ENCODE measurements at regions not wholly inside any gene's neighbourhood (a gene's known extent, or its start where the extent isn't known, plus 50 kb on each side); places are given as distances from the start of the nearest gene placed in this dataset.
A peak's percentile ranks its signal among the peaks of the same experiment; 100 is the strongest.

DNA sequence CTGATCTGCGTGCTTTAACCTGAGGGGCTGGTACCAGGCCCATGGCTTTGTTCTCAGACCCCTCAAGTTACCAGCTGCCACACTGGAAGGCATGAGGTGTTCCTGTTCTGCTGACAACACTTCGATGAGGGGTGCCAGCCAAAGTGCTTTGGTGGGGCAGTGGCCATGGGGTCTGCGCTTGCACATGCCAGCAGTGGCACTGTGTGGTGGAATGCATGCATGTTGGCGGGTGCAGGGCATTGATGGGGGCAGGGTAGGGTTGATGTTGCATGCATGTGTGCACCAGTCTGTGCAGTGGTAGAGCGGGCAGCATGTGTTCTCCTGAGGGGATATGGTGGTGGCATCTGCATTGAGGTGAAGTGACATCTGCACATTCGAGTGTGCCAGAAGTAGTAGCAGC, 497.0 kb downstream of the SQOR start:
- DNase-seq: peak; percentile 11
- H3K36me3 ChIP-seq: no peaks in the 10 kb centered on the region
- intact Hi-C loops (cut with micrococcal nuclease): no loop called here
- TF ChIP-seq, protein P1, sequence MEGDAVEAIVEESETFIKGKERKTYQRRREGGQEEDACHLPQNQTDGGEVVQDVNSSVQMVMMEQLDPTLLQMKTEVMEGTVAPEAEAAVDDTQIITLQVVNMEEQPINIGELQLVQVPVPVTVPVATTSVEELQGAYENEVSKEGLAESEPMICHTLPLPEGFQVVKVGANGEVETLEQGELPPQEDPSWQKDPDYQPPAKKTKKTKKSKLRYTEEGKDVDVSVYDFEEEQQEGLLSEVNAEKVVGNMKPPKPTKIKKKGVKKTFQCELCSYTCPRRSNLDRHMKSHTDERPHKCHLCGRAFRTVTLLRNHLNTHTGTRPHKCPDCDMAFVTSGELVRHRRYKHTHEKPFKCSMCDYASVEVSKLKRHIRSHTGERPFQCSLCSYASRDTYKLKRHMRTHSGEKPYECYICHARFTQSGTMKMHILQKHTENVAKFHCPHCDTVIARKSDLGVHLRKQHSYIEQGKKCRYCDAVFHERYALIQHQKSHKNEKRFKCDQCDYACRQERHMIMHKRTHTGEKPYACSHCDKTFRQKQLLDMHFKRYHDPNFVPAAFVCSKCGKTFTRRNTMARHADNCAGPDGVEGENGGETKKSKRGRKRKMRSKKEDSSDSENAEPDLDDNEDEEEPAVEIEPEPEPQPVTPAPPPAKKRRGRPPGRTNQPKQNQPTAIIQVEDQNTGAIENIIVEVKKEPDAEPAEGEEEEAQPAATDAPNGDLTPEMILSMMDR (IDR thresholded peaks at IDR 0.05; ENCODE audit: borderline replicate concordance): no peak
- no peak overlapping the region for H3K4me3 ChIP-seq
- no peak overlapping the region for H3K27ac ChIP-seq (replicated peaks)
- peaks cover 58% of the 10 kb centered on the region for H3K9me3 ChIP-seq (replicated peaks)
- no peaks in the 10 kb centered on the region for H3K4me1 ChIP-seq
- H3K27me3 ChIP-seq (ENCODE audit: low read depth): no peaks in the 10 kb centered on the region

DNA sequence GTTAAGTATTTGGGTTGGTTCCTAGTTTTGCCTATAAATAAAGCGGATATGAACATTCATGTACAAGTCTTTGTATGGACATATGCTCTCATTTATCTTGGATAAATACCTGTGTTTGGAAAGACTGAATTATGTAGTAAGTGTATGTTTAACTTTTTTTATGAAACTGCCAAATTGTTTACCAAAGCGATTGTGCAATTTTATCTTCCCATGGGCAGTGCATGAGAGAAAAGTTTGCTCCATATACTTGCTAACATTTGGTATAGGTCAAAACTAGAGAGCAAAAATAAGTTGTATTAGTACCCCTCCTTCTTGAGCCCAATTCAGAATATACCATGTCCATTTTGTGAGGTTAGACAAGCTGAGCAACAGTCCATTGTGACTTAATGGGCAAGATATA, 502.6 kb downstream of the SQOR start:
- Histone ChIP-seq H3K9me3 (replicated peaks) (peaks cover 33% of the 10 kb centered on the region), H3K36me3 (no peaks in the 10 kb centered on the region), H3K27ac (replicated peaks) (no peak overlapping the region), H3K4me1 (no peaks in the 10 kb centered on the region), H3K4me3 (no peak overlapping the region), H3K27me3 (ENCODE audit: low read depth) (no peaks in the 10 kb centered on the region)
- intact Hi-C loops (cut with micrococcal nuclease): no loop called here
- TF ChIP-seq, protein P1 (IDR thresholded peaks at IDR 0.05; ENCODE audit: borderline replicate concordance): no peak
- no peak for DNase-seq

DNA sequence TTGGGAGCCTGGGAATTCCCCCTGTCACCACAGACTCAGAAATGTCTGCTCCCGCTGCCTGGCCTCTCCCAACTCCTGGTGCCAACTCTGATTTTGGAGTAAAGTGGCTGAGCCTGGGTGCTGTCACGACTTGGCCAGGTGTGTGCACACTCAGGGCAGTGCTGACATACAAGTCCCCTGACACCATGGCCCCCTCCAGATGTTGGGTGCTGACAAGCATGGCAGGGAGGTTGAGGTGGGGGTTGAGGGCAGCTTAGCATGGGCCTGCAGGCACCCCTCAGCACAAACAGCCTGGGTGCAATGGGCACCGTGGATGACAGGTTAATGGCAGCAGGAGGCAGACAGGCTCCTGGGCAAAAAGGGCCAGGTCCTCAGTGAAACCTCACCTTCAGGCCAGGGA, 511.2 kb downstream of the SQOR start:
- Histone ChIP-seq H3K4me3 (no peak overlapping the region), H3K36me3 (no peaks in the 10 kb centered on the region), H3K9me3 (replicated peaks) (peaks cover 25% of the 10 kb centered on the region), H3K4me1 (no peaks in the 10 kb centered on the region), H3K27me3 (ENCODE audit: low read depth) (no peaks in the 10 kb centered on the region), H3K27ac (replicated peaks) (no peak overlapping the region)
- no peak for DNase-seq
- TF ChIP-seq, protein P1 (IDR thresholded peaks at IDR 0.05; ENCODE audit: borderline replicate concordance): no peak
- intact Hi-C loops (cut with micrococcal nuclease): no loop called here

DNA sequence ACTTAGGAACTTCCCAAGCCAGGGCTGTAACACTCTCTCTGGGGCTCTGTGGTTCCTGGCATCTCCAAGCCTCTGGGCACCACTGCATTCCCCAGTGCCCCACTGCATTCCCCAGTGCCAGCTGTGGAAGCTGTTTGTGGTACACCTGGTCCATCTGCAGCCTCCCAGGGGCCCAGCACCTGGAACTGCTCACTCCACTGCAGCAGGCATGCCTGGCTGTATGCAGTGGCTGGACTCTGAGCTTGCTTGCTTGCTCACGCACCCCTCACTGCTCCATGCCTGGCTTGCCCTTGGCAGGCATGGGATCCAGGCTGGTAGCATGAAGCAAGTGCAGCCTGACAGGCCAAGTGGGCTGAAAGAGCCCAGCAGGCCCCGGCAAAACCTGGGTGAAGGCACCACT, 512.1 kb downstream of the SQOR start:
- H3K9me3 ChIP-seq (replicated peaks): peaks cover 24% of the 10 kb centered on the region
- intact Hi-C loops (cut with micrococcal nuclease): no loop called here
- no peaks in the 10 kb centered on the region for H3K27me3 ChIP-seq (ENCODE audit: low read depth)
- TF ChIP-seq, protein P1 (IDR thresholded peaks at IDR 0.05; ENCODE audit: borderline replicate concordance): no peak
- H3K36me3 ChIP-seq: no peaks in the 10 kb centered on the region
- no peaks in the 10 kb centered on the region for H3K4me1 ChIP-seq
- DNase-seq: no peak
- H3K27ac ChIP-seq (replicated peaks): no peak overlapping the region
- H3K4me3 ChIP-seq: no peak overlapping the region

DNA sequence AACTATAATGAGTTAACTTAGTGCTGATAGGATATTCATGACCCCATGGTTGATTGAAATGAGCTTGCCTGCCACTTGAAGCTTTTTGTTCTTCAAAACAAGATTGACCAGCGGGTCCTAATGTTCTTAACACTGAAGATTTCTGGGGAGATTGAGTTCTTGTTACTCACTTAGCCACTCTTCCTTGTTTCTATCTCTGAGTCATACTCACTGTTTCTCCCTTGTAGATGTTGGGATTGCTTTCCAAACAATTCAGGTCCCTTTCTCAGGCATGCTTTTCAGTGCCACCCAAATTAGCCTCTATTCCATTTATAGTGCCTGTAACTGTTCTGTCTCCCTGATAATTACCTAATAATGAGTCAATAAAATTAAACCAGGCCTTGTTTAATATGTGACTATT, 517.0 kb downstream of the SQOR start:
- H3K27me3 ChIP-seq (ENCODE audit: low read depth): no peaks in the 10 kb centered on the region
- no peak overlapping the region for H3K27ac ChIP-seq (replicated peaks)
- H3K36me3 ChIP-seq: no peaks in the 10 kb centered on the region
- no peak for DNase-seq
- H3K4me3 ChIP-seq: no peak overlapping the region
- intact Hi-C loops (cut with micrococcal nuclease): no loop called here
- H3K4me1 ChIP-seq: no peaks in the 10 kb centered on the region
- TF ChIP-seq, protein P1 (IDR thresholded peaks at IDR 0.05; ENCODE audit: borderline replicate concordance): no peak
- H3K9me3 ChIP-seq (replicated peaks): peaks cover 12% of the 10 kb centered on the region

DNA sequence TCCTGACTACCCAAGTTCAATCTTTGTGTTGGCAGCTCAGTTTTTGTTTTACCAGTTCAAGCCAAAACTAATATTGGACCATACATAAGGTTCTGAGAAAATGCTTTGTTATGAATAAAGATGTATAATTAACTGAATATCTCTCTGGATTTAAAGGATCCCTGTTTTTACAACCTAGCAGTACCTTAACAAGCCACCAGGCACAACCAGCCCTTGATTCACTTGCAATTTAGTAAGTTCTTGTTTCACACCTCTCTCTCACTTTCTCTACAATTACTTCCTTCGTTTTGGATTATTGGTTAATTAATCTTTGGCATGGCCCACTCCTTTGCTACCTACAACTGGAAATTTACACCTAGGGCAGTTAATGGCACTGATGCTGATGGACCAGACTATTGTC, 531.9 kb downstream of the SQOR start:
- no peak overlapping the region for H3K4me3 ChIP-seq
- no peaks in the 10 kb centered on the region for H3K27me3 ChIP-seq (ENCODE audit: low read depth)
- no peaks in the 10 kb centered on the region for H3K36me3 ChIP-seq
- no peak for DNase-seq
- TF ChIP-seq, protein P1 (IDR thresholded peaks at IDR 0.05; ENCODE audit: borderline replicate concordance): no peak
- H3K9me3 ChIP-seq (replicated peaks): peaks cover 60% of the 10 kb centered on the region
- H3K4me1 ChIP-seq: no peaks in the 10 kb centered on the region
- H3K27ac ChIP-seq (replicated peaks): no peak overlapping the region
- intact Hi-C loops (cut with micrococcal nuclease): no loop called here
